Loucy (cell line): ENCODE measurements at regions not wholly inside any gene's neighbourhood (a gene's known extent, or its start where the extent isn't known, plus 50 kb on each side); places are given as distances from the start of the nearest gene placed in this dataset.

Source experiments
- EZH2phosphoT487 ChIP-seq: fragments of 200-600 bp; IDR thresholded peaks from 2 replicates; pipeline ENCODE4 v1.6.1; 2018; ENCODE audit warnings: antibody characterized with exemption, mild to moderate bottlenecking, moderate library complexity, borderline replicate concordance
- TF ChIP-seq, protein P1 (sequence below): fragments of 200-600 bp; sonication (generic); conservative IDR thresholded peaks from 2 replicates; pipeline ENCODE4 v1.5.1; 2014; ENCODE audit warnings: mild to moderate bottlenecking, antibody characterized with exemption, low read length

DNA sequence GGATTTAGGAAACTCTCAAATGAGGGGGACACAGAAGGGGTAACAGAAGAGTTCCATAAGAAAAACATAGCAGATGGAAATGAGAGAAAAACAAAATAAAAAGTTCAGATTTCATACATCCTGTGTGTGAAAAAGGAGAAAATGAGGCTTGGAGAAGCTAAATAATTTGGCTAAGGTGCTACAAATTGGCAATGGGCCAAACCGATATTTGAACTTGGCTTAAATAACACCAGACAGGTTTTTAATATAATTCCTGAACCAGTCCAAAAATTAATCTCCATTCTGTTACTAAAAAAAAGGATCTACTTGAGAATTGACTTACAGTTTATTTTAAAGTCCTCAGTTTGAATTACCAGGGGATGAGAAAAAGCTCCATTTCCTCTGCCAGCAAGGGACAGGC is 342.9 kb upstream of the DPH6 start:
- TF ChIP-seq, protein P1, sequence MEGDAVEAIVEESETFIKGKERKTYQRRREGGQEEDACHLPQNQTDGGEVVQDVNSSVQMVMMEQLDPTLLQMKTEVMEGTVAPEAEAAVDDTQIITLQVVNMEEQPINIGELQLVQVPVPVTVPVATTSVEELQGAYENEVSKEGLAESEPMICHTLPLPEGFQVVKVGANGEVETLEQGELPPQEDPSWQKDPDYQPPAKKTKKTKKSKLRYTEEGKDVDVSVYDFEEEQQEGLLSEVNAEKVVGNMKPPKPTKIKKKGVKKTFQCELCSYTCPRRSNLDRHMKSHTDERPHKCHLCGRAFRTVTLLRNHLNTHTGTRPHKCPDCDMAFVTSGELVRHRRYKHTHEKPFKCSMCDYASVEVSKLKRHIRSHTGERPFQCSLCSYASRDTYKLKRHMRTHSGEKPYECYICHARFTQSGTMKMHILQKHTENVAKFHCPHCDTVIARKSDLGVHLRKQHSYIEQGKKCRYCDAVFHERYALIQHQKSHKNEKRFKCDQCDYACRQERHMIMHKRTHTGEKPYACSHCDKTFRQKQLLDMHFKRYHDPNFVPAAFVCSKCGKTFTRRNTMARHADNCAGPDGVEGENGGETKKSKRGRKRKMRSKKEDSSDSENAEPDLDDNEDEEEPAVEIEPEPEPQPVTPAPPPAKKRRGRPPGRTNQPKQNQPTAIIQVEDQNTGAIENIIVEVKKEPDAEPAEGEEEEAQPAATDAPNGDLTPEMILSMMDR = no peak
- no peak for TF ChIP-seq EZH2phosphoT487
